OCI-LY3 (cell line): ENCODE measurements at regions not wholly inside any gene's neighbourhood (a gene's known extent, or its start where the extent isn't known, plus 50 kb on each side); places are given as distances from the start of the nearest gene placed in this dataset.
"Not testable (repeated sequence)": the region's sequence is repeated elsewhere in the genome, so short reads cannot be mapped to it uniquely, and the experiment has no call there.

Experiments used
- H2AFZ ChIP-seq: fragments of 200-600, 300-600 bp; shearing (Covaris generic); 2 replicates; pipeline ENCODE4 v1.6.0; 2014; ENCODE audit warnings: antibody characterized with exemption, low read depth, low read length
- H3K27ac ChIP-seq: fragments of 200-600, 300-600 bp; sonication (generic); 2 replicates; pipeline ENCODE4 v1.5.1; 2014; ENCODE audit warnings: mild to moderate bottlenecking, low read length, moderate library complexity, mixed read lengths
- H3K27me3 ChIP-seq: fragments of 200-600, 300-600 bp; sonication (generic); 2 replicates; pipeline ENCODE4 v1.6.1; 2014; ENCODE audit warnings: low read depth, low read length, mixed read lengths
- H3K36me3 ChIP-seq: fragments of 200-600, 300-600 bp; sonication (generic); replicated peaks from 2 replicates; pipeline ENCODE3; 2014; ENCODE audit warnings: low read depth, low read length, mixed read lengths
- H3K4me1 ChIP-seq: fragments of 300-600, 200-600 bp; sonication (generic); 2 replicates; pipeline ENCODE4 v1.6.1; 2014; ENCODE audit warnings: low read length, mixed read lengths
- H3K4me2 ChIP-seq: fragments of 200-600, 300-600 bp; sonication (generic); 2 replicates; pipeline ENCODE4 v1.6.1; 2014; ENCODE audit warnings: low read length, mixed read lengths
- H3K4me3 ChIP-seq: fragments of 300-600, 200-600 bp; sonication (generic); 2 replicates; pipeline ENCODE4 v1.5.1; 2014; ENCODE audit warnings: antibody characterized with exemption, mild to moderate bottlenecking, low read length, moderate library complexity
- H3K79me2 ChIP-seq: fragments of 300-600, 200-600 bp; shearing (Covaris generic); 2 replicates; pipeline ENCODE4 v1.6.1; 2014; ENCODE audit warnings: mild to moderate bottlenecking, low read length, mixed read lengths
- H3K9ac ChIP-seq: fragments of 300-600, 200-600 bp; shearing (Covaris generic); 2 replicates; pipeline ENCODE4 v1.6.0; 2014; ENCODE audit warnings: mild to moderate bottlenecking, low read length, moderate library complexity
- H3K9me3 ChIP-seq: fragments of 200-600, 300-600 bp; shearing (Covaris generic); 2 replicates; pipeline ENCODE4 v1.6.1; 2014; ENCODE audit warnings: low read length, mixed read lengths; ENCODE audit not compliant: insufficient read depth
- H4K20me1 ChIP-seq: fragments of 200-600, 300-600 bp; sonication (generic); 2 replicates; pipeline ENCODE4 v1.6.1; 2016; ENCODE audit warnings: low read length, mixed read lengths; ENCODE audit not compliant: insufficient read depth
- CTCF ChIP-seq: fragments of 200-600, 300-600 bp; sonication (generic); IDR thresholded peaks from 2 replicates; pipeline ENCODE4 v1.5.1; 2014; ENCODE audit warnings: antibody characterized with exemption, low read length, low read depth
- EZH2phosphoT487 ChIP-seq: fragments of 200-600 bp; shearing (Covaris generic); IDR thresholded peaks from 2 replicates; pipeline ENCODE4 v1.6.1; 2018; ENCODE audit warnings: antibody characterized with exemption, mixed run types, low read depth

DNA sequence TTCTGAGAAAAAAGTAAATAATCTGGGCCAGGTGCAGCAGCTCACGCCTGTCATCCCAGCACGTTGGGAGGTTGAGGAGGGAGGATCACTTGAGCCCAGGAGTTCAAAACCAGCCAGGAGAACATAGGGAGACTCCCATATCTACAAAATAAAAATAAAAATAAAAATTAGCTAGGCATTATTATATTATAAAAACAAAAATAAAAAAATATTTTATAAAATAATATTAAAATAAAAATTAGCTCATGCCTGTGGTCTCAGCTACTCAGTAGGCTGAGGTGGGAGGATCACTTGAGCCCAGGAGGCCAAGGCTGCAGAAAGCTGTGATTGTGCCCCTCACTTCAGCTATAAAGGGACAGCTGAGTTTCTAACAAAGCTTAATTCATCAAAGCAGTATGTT lies 362.9 kb downstream of the SMOC2 start:
- no peaks in the 10 kb centered on the region for H3K36me3 ChIP-seq
- H3K9me3 ChIP-seq, result no peaks in the 10 kb centered on the region
- H3K27me3 ChIP-seq, result no peaks in the 10 kb centered on the region
- no peaks in the 10 kb centered on the region for H3K79me2 ChIP-seq
- no peak overlapping the region for H3K4me3 ChIP-seq
- no peak overlapping the region for H3K9ac ChIP-seq
- H3K27ac ChIP-seq, result no peak overlapping the region
- TF ChIP-seq CTCF (no peak), EZH2phosphoT487 (no peak)
- no peaks in the 10 kb centered on the region for H4K20me1 ChIP-seq
- H2AFZ ChIP-seq, result no peak overlapping the region
- H3K4me1 ChIP-seq, result no peaks in the 10 kb centered on the region
- H3K4me2 ChIP-seq, result no peak overlapping the region

DNA sequence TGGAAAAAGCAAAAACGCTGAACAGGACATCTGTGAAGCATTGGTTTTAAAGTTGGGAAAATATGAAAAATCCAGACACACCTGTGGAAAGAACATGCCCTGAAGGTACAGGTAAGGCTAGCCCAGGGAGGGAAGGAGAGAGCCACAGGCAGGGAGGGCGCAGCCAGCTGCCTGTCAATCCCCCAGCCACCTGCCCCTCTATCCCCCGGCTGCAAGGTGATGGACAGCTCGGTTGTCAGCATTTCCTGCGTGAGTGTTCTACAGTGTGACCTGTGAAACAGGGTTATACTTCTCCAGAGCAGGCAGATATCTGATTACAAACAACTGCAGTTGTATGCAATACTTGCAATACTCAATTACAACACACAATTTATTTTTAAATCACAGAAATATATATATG lies 358.1 kb downstream of the SMOC2 start:
- TF ChIP-seq EZH2phosphoT487 (no peak), CTCF (no peak)
- Histone ChIP-seq H3K9ac (no peak overlapping the region), H3K79me2 (no peaks in the 10 kb centered on the region), H3K27ac (no peak overlapping the region), H3K4me2 (no peak overlapping the region), H3K9me3 (no peaks in the 10 kb centered on the region), H4K20me1 (no peaks in the 10 kb centered on the region), H2AFZ (no peak overlapping the region), H3K27me3 (no peaks in the 10 kb centered on the region), H3K4me1 (no peaks in the 10 kb centered on the region), H3K4me3 (no peak overlapping the region), H3K36me3 (no peaks in the 10 kb centered on the region)

GRCh38 chr6:168796106-168796505 lies 355.1 kb downstream of the SMOC2 start:
- Histone ChIP-seq H3K9ac (no peak overlapping the region), H3K4me2 (no peak overlapping the region), H2AFZ (no peak overlapping the region), H3K4me1 (no peaks in the 10 kb centered on the region), H3K4me3 (no peak overlapping the region), H3K79me2 (no peaks in the 10 kb centered on the region), H4K20me1 (no peaks in the 10 kb centered on the region), H3K36me3 (no peaks in the 10 kb centered on the region), H3K27me3 (no peaks in the 10 kb centered on the region), H3K9me3 (no peaks in the 10 kb centered on the region), H3K27ac (no peak overlapping the region)
- TF ChIP-seq CTCF, result no peak
- no peak for TF ChIP-seq EZH2phosphoT487

DNA sequence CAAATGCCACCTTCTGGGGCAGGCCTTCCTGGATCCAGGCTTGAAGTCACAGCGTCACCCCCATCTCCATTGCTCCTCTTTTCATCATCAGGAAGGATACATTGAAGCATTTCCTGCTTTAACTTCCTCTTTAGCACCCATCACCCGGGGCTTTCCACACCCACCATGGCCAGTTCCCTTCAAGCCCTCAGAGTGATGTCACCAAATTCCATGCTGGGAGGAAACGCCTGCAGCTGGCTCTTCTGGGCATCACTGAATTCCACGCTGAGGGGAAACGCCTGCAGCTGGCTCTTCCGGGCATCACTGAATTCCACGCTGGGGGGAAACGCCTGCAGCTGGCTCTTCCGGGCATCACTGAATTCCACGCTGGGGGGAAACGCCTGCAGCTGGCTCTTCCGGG lies 354.6 kb downstream of the SMOC2 start:
- not testable (repeated sequence) for H3K9ac ChIP-seq, H3K27ac ChIP-seq, H3K4me1 ChIP-seq, H4K20me1 ChIP-seq, H3K79me2 ChIP-seq, H3K4me3 ChIP-seq, H3K4me2 ChIP-seq, H2AFZ ChIP-seq, H3K27me3 ChIP-seq, H3K36me3 ChIP-seq, H3K9me3 ChIP-seq

GRCh38 chr6:168794491-168794890 lies 353.5 kb downstream of the SMOC2 start:
- Histone ChIP-seq H3K36me3 (no peaks in the 10 kb centered on the region), H3K4me2 (no peak overlapping the region), H4K20me1 (no peaks in the 10 kb centered on the region), H3K27ac (no peak overlapping the region), H2AFZ (no peak overlapping the region), H3K9ac (no peak overlapping the region), H3K9me3 (no peaks in the 10 kb centered on the region), H3K27me3 (no peaks in the 10 kb centered on the region), H3K4me1 (no peaks in the 10 kb centered on the region), H3K4me3 (no peak overlapping the region), H3K79me2 (no peaks in the 10 kb centered on the region)
- no peak for TF ChIP-seq CTCF
- TF ChIP-seq EZH2phosphoT487, result no peak
